Neural progenitor cell (in vitro differentiated cells): ENCODE measurements at regions not wholly inside any gene's neighbourhood (a gene's known extent, or its start where the extent isn't known, plus 50 kb on each side); places are given as distances from the start of the nearest gene placed in this dataset.

ENCODE experiments used
- DNase-seq: peaks from one replicate; pipeline ENCODE4 v3.0.0-alpha.2; 2016; ENCODE audit warnings: low spot score
- H2AFZ ChIP-seq: fragments of 200-600 bp; sonication (generic); replicated peaks from 2 replicates; pipeline ENCODE4 v1.6.1; 2016; ENCODE audit warnings: antibody characterized with exemption
- H3F3A ChIP-seq: fragments of 200-600 bp; sonication (generic); 2 replicates; pipeline ENCODE4 v1.6.1; 2016; ENCODE audit warnings: antibody characterized with exemption, low read depth
- H3K27ac ChIP-seq: fragments of 200-600 bp; sonication (generic); 2 replicates; pipeline ENCODE4 v1.5.1; 2016; ENCODE audit warnings: mild to moderate bottlenecking
- H3K27me3 ChIP-seq: fragments of 200-600 bp; sonication (generic); 2 replicates; pipeline ENCODE4 v1.6.1; 2016; ENCODE audit warnings: mild to moderate bottlenecking, moderate library complexity
- H3K36me3 ChIP-seq: fragments of 200-600 bp; sonication (generic); 2 replicates; pipeline ENCODE4 v1.5.1; 2016
- H3K4me1 ChIP-seq: fragments of 200-600 bp; sonication (generic); 2 replicates; pipeline ENCODE4 v1.6.1; 2016; ENCODE audit warnings: mixed run types
- H3K4me2 ChIP-seq: fragments of 200-600 bp; sonication (generic); 2 replicates; pipeline ENCODE4 v1.6.1; 2016
- H3K4me3 ChIP-seq: fragments of 200-600 bp; sonication (generic); 2 replicates; pipeline ENCODE4 v1.5.1; 2016
- H3K79me2 ChIP-seq: fragments of 200-600 bp; sonication (generic); 2 replicates; pipeline ENCODE4 v1.6.1; 2016; ENCODE audit warnings: low read depth
- H3K9ac ChIP-seq: fragments of 200-600 bp; sonication (generic); 2 replicates; pipeline ENCODE4 v1.6.1; 2016
- H3K9me3 ChIP-seq: fragments of 200-600 bp; sonication (generic); 2 replicates; pipeline ENCODE4 v1.5.1; 2016; ENCODE audit warnings: low read depth
- H4K20me1 ChIP-seq: fragments of 200-600 bp; sonication (generic); 2 replicates; pipeline ENCODE4 v1.6.1; 2016; ENCODE audit warnings: low read depth
- H3K27ac Mint-ChIP-seq: 3 replicates; pipeline ENCODE4 v1.8.0; 2021; ENCODE audit warnings: mixed read lengths
- H3K27me3 Mint-ChIP-seq: 2 replicates; pipeline ENCODE4 v1.8.0; 2022; ENCODE audit warnings: low read depth, mild to moderate bottlenecking, inconsistent platforms, moderate library complexity, mixed read lengths; ENCODE audit not compliant: insufficient read depth
- H3K36me3 Mint-ChIP-seq: 3 replicates; pipeline ENCODE4 v1.8.0; 2021; ENCODE audit warnings: mixed read lengths
- H3K4me1 Mint-ChIP-seq: 3 replicates; pipeline ENCODE4 v1.8.0; 2021; ENCODE audit warnings: mixed read lengths
- H3K4me3 Mint-ChIP-seq: 3 replicates; pipeline ENCODE4 v1.8.0; 2021; ENCODE audit warnings: mild to moderate bottlenecking, moderate library complexity, mixed read lengths
- H3K9me3 Mint-ChIP-seq: 3 replicates; pipeline ENCODE4 v1.8.0; 2020; ENCODE audit warnings: mixed read lengths
- EZH2 ChIP-seq: fragments of 200-600 bp; sonication (generic); IDR thresholded peaks from 2 replicates; pipeline ENCODE4 v1.6.1; 2017; ENCODE audit warnings: antibody characterized with exemption, mild to moderate bottlenecking, moderate library complexity
- EZH2phosphoT487 ChIP-seq: fragments of 200-600 bp; sonication (generic); IDR thresholded peaks from 2 replicates; pipeline ENCODE4 v1.6.1; 2017; ENCODE audit warnings: antibody characterized with exemption
- TF ChIP-seq, protein P1 (sequence below): fragments of 200-600 bp; sonication (generic); IDR thresholded peaks from 2 replicates; pipeline ENCODE4 v1.5.1; 2017; ENCODE audit warnings: antibody characterized with exemption, mild to moderate bottlenecking

- TF ChIP-seq, protein P1, sequence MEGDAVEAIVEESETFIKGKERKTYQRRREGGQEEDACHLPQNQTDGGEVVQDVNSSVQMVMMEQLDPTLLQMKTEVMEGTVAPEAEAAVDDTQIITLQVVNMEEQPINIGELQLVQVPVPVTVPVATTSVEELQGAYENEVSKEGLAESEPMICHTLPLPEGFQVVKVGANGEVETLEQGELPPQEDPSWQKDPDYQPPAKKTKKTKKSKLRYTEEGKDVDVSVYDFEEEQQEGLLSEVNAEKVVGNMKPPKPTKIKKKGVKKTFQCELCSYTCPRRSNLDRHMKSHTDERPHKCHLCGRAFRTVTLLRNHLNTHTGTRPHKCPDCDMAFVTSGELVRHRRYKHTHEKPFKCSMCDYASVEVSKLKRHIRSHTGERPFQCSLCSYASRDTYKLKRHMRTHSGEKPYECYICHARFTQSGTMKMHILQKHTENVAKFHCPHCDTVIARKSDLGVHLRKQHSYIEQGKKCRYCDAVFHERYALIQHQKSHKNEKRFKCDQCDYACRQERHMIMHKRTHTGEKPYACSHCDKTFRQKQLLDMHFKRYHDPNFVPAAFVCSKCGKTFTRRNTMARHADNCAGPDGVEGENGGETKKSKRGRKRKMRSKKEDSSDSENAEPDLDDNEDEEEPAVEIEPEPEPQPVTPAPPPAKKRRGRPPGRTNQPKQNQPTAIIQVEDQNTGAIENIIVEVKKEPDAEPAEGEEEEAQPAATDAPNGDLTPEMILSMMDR, result no peak
- TF ChIP-seq EZH2, result no peak
- no peak for TF ChIP-seq EZH2phosphoT487
- no peaks in the 10 kb centered on the region for H3K4me1 Mint-ChIP-seq
- no peaks in the 10 kb centered on the region for H3K36me3 Mint-ChIP-seq
- Histone ChIP-seq H3F3A (no peaks in the 10 kb centered on the region), H3K9ac (no peak overlapping the region), H4K20me1 (no peaks in the 10 kb centered on the region), H3K9me3 (no peaks in the 10 kb centered on the region), H3K27me3 (no peaks in the 10 kb centered on the region), H3K36me3 (no peaks in the 10 kb centered on the region), H3K4me3 (no peak overlapping the region), H3K4me1 (no peaks in the 10 kb centered on the region), H3K27ac (no peak overlapping the region), H2AFZ (peak overlapping the region; percentile 87), H3K79me2 (no peaks in the 10 kb centered on the region), H3K4me2 (no peak overlapping the region)
- no peaks in the 10 kb centered on the region for H3K27me3 Mint-ChIP-seq
- no peak overlapping the region for H3K4me3 Mint-ChIP-seq
- no peak overlapping the region for H3K27ac Mint-ChIP-seq
- no peaks in the 10 kb centered on the region for H3K9me3 Mint-ChIP-seq
- DNase-seq, result no peak
Observed at GRCh38 chr4:59855630-59856352, 1344.3 kb upstream of the ADGRL3 start.

- H3K27me3 ChIP-seq, result no peaks in the 10 kb centered on the region
- no peaks in the 10 kb centered on the region for H3K9me3 ChIP-seq
- DNase-seq, result peak; percentile 53
- H3K4me3 ChIP-seq, result no peak overlapping the region
- H3K27ac ChIP-seq, result no peak overlapping the region
- no peak overlapping the region for H2AFZ ChIP-seq
- H3K4me1 ChIP-seq, result peaks cover 22% of the 10 kb centered on the region
- no peak for TF ChIP-seq EZH2
- peak; percentile 78 for TF ChIP-seq EZH2phosphoT487
- H3K27me3 Mint-ChIP-seq, result no peaks in the 10 kb centered on the region
- no peaks in the 10 kb centered on the region for H3F3A ChIP-seq
- H4K20me1 ChIP-seq, result no peaks in the 10 kb centered on the region
- H3K4me2 ChIP-seq, result peak overlapping the region; percentile 19
- peak overlapping the region; percentile 38 for H3K27ac Mint-ChIP-seq
- H3K36me3 Mint-ChIP-seq, result no peaks in the 10 kb centered on the region
- peaks cover 5% of the 10 kb centered on the region for H3K9me3 Mint-ChIP-seq
- no peaks in the 10 kb centered on the region for H3K36me3 ChIP-seq
- H3K4me3 Mint-ChIP-seq, result no peak overlapping the region
- no peaks in the 10 kb centered on the region for H3K79me2 ChIP-seq
- H3K4me1 Mint-ChIP-seq, result peaks cover 18% of the 10 kb centered on the region
- no peak overlapping the region for H3K9ac ChIP-seq
Observed at GRCh38 chr4:59869056-59869455, 1331.1 kb upstream of the ADGRL3 start.

DNA sequence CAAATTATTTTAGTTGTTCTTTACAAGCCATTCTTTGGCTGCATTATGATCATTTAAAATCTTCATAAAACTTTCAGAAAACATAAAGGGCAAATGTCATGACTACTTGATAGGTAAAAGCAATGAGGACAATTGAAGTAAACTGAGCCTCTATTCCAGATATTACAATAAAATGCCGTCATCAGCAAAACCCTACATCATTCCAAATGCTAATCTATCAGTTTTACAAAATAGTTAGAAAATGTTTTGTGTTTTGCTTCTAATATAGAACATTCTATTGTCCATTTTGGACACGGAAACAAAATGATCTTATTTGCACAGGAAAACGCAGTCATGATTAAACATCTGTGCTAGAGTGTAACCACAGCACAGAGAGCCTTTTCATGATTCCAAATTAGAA is 1330.6 kb upstream of the ADGRL3 start:
- Histone ChIP-seq H3K9me3 (no peaks in the 10 kb centered on the region), H3K27me3 (no peaks in the 10 kb centered on the region), H4K20me1 (no peaks in the 10 kb centered on the region), H3K79me2 (no peaks in the 10 kb centered on the region), H3K4me2 (peak overlapping the region; percentile 15), H3K4me1 (peaks cover 22% of the 10 kb centered on the region), H2AFZ (no peak overlapping the region), H3K36me3 (no peaks in the 10 kb centered on the region), H3F3A (no peaks in the 10 kb centered on the region), H3K4me3 (no peak overlapping the region), H3K9ac (no peak overlapping the region), H3K27ac (no peak overlapping the region)
- H3K4me1 Mint-ChIP-seq, result peaks cover 18% of the 10 kb centered on the region
- H3K36me3 Mint-ChIP-seq, result no peaks in the 10 kb centered on the region
- DNase-seq, result no peak
- TF ChIP-seq, protein P1, result no peak
- TF ChIP-seq EZH2phosphoT487, result peak; percentile 5
- no peak for TF ChIP-seq EZH2
- H3K27ac Mint-ChIP-seq, result peak overlapping the region; percentile 9
- peaks cover 5% of the 10 kb centered on the region for H3K9me3 Mint-ChIP-seq
- H3K4me3 Mint-ChIP-seq, result no peak overlapping the region
- H3K27me3 Mint-ChIP-seq, result no peaks in the 10 kb centered on the region

DNA sequence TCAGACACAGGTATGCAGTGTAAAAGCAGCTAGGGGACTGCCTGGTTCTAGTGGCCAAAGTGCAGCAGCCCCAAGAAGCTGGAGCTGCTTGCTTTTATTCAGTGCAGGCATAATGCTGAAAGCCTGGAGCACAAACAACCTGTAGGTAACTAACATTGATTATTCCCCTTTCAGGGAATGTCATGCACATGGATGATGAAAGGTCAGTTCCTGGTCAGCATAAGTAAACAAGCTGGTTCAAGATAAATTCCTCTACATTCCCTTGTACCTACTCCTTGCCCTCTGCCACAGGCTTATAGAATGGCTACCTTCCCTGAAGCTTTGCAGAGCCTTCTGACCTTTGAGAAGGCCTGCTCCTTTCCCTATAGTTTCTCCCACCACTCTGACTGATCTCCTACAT is 1318.5 kb upstream of the ADGRL3 start:
- no peak overlapping the region for H3K27ac ChIP-seq
- no peak overlapping the region for H3K4me3 ChIP-seq
- no peak overlapping the region for H2AFZ ChIP-seq
- Mint-ChIP-seq H3K27ac (no peak overlapping the region), H3K4me3 (no peak overlapping the region), H3K27me3 (peaks cover 2% of the 10 kb centered on the region), H3K36me3 (no peaks in the 10 kb centered on the region), H3K9me3 (no peaks in the 10 kb centered on the region), H3K4me1 (no peaks in the 10 kb centered on the region)
- H3K36me3 ChIP-seq, result no peaks in the 10 kb centered on the region
- no peaks in the 10 kb centered on the region for H3K27me3 ChIP-seq
- H3K9me3 ChIP-seq, result no peaks in the 10 kb centered on the region
- H3K4me2 ChIP-seq, result no peak overlapping the region
- TF ChIP-seq EZH2phosphoT487 (no peak), EZH2 (no peak)
- TF ChIP-seq, protein P1, result no peak
- no peak for DNase-seq
- H3K4me1 ChIP-seq, result no peaks in the 10 kb centered on the region
- no peaks in the 10 kb centered on the region for H3K79me2 ChIP-seq
- no peaks in the 10 kb centered on the region for H3F3A ChIP-seq
- H3K9ac ChIP-seq, result no peak overlapping the region
- no peaks in the 10 kb centered on the region for H4K20me1 ChIP-seq
